H1 (cell line): ENCODE measurements at regions not wholly inside any gene's neighbourhood (a gene's known extent, or its start where the extent isn't known, plus 50 kb on each side); places are given as distances from the start of the nearest gene placed in this dataset.

ENCODE experiments used
- CTCF ChIA-PET: fragments of 300-600 bp; sonication (Branson Sonifier 250); formaldehyde crosslinking; loops from one replicate; lab custom pipeline; 2021; ENCODE audit not compliant: partially characterized antibody; lab: Charles Lee
- POLR2A ChIA-PET: fragments of 300-600 bp; sonication (Branson Sonifier 250); formaldehyde crosslinking; loops from one replicate; lab custom pipeline; 2021; ENCODE audit warnings: inconsistent platforms; ENCODE audit not compliant: partially characterized antibody; lab: Charles Lee
- DNase-seq, 2 experiments: peaks; one replicate each; pipeline versions ENCODE4 v3.0.0 to v3.0.0-alpha.2; 2010 to 2022; ENCODE audit warnings: low spot score in 2 of 2, low read depth in 1 of 2, mixed read lengths in 1 of 2
- FAIRE-seq: peaks from 2 replicates; lab custom pipeline; 2011; peaks lifted over from hg19 to GRCh38; lab: Jason Lieb, UNC
- H2AFZ ChIP-seq: 2 replicates; pipeline ENCODE4 v1.8.1; 2012; ENCODE audit warnings: low read length, inconsistent platforms
- H2AK5ac ChIP-seq: 2 replicates; pipeline ENCODE4 v1.6.1; 2013; ENCODE audit warnings: low read depth, low read length
- H2BK120ac ChIP-seq: replicated peaks from 2 replicates; pipeline ENCODE3; 2013; ENCODE audit warnings: low read depth, low read length, inconsistent platforms
- H2BK12ac ChIP-seq: 2 replicates; pipeline ENCODE4 v1.6.1; 2013; ENCODE audit warnings: low read depth, low read length
- H2BK15ac ChIP-seq: 2 replicates; pipeline ENCODE4 v1.6.1; 2013; ENCODE audit warnings: low read length
- H2BK20ac ChIP-seq: 2 replicates; pipeline ENCODE4 v1.6.1; 2013; ENCODE audit warnings: low read length
- H2BK5ac ChIP-seq: 2 replicates; pipeline ENCODE4 v1.6.1; 2013; ENCODE audit warnings: low read depth, low read length
- H3K14ac ChIP-seq: 2 replicates; pipeline ENCODE4 v1.6.1; 2013; ENCODE audit warnings: inconsistent platforms; ENCODE audit not compliant: insufficient read length
- H3K18ac ChIP-seq: 2 replicates; pipeline ENCODE4 v1.6.1; 2013; ENCODE audit warnings: low read length; ENCODE audit errors: extremely low read depth
- H3K23ac ChIP-seq: 2 replicates; pipeline ENCODE4 v1.6.1; 2013; ENCODE audit warnings: inconsistent platforms; ENCODE audit not compliant: insufficient read length
- H3K23me2 ChIP-seq: 2 replicates; pipeline ENCODE4 v1.6.1; 2013; ENCODE audit warnings: low read depth, low read length
- H3K27ac ChIP-seq: 2 replicates; pipeline ENCODE4 v1.6.1; 2011; ENCODE audit warnings: low read depth, low read length, inconsistent platforms
- H3K27me3 ChIP-seq, 4 experiments: replicated peaks in 1 of 4; 1 replicate in 1 of 4; 2 replicates in 3 of 4; pipeline versions ENCODE4 v1.6.1 to v1.8.1; 2011 to 2013; ENCODE audit warnings: low read length in 3 of 4, mild to moderate bottlenecking in 3 of 4, inconsistent platforms in 2 of 4, mixed read lengths in 2 of 4, moderate library complexity in 1 of 4; ENCODE audit not compliant: control insufficient read depth in 3 of 4, insufficient read depth in 3 of 4; ENCODE audit errors: extremely low read depth in 1 of 4
- H3K36me3 ChIP-seq, 4 experiments: 2 replicates each; pipeline versions ENCODE4 v1.6.1 to v1.8.1; 2011 to 2013; ENCODE audit warnings: mild to moderate bottlenecking in 4 of 4, low read length in 3 of 4, moderate library complexity in 2 of 4, control low read depth in 1 of 4, inconsistent platforms in 1 of 4; ENCODE audit not compliant: insufficient read depth in 4 of 4, control insufficient read depth in 2 of 4
- H3K4ac ChIP-seq: replicated peaks from 2 replicates; pipeline ENCODE3; 2013; ENCODE audit warnings: low read length, low read depth, mixed read lengths, inconsistent platforms; ENCODE audit not compliant: insufficient read length
- H3K4me1 ChIP-seq, 4 experiments: replicated peaks in 1 of 4; 1 replicate in 1 of 4; 2 replicates in 3 of 4; pipeline versions ENCODE4 v1.6.1 to v1.8.1; 2011 to 2013; ENCODE audit warnings: low read length in 3 of 4, inconsistent platforms in 2 of 4, mixed read lengths in 1 of 4; ENCODE audit not compliant: insufficient read depth in 4 of 4, control insufficient read depth in 3 of 4
- H3K4me2 ChIP-seq, 2 experiments: 2 replicates each; pipeline versions ENCODE4 v1.6.1 to v1.8.1; 2011 to 2013; ENCODE audit warnings: low read depth in 2 of 2, low read length in 2 of 2, control low read depth in 1 of 2, inconsistent platforms in 1 of 2, mild to moderate bottlenecking in 1 of 2; ENCODE audit not compliant: insufficient read depth in 1 of 2
- H3K4me3 ChIP-seq, 4 experiments: fragments of 200-600, 300-600 bp in 1 of 4; sonication (generic), shearing (Covaris generic), sonication (Bioruptor Twin) in 1 of 4; 2 replicates each; pipeline versions ENCODE4 v1.5.1 to v1.8.1; 2011 to 2016; ENCODE audit warnings: low read length in 4 of 4, low read depth in 3 of 4, control low read depth in 2 of 4, inconsistent platforms in 2 of 4, mild to moderate bottlenecking in 2 of 4, mixed read lengths in 1 of 4, moderate library complexity in 1 of 4; ENCODE audit not compliant: insufficient read depth in 2 of 4; ENCODE audit errors: extremely low read depth in 1 of 4
- H3K56ac ChIP-seq: replicated peaks from 2 replicates; pipeline ENCODE3; 2013; ENCODE audit warnings: low read depth, mild to moderate bottlenecking, mixed read lengths, low read length, inconsistent platforms; ENCODE audit not compliant: insufficient read length
- H3K79me1 ChIP-seq: 2 replicates; pipeline ENCODE4 v1.6.1; 2013; ENCODE audit warnings: low read depth, low read length, control low read depth
- H3K79me2 ChIP-seq, 2 experiments: 2 replicates each; pipeline versions ENCODE4 v1.6.1 to v1.8.1; 2012 to 2013; ENCODE audit warnings: low read length in 2 of 2, mild to moderate bottlenecking in 2 of 2, inconsistent platforms in 1 of 2; ENCODE audit not compliant: insufficient read depth in 2 of 2, control insufficient read depth in 1 of 2
- H3K9ac ChIP-seq, 4 experiments: replicated peaks in 1 of 4; 1 replicate in 1 of 4; 2 replicates in 3 of 4; pipeline versions ENCODE4 v1.6.1 to v1.8.1; 2011 to 2013; ENCODE audit warnings: low read depth in 3 of 4, low read length in 3 of 4, control low read depth in 2 of 4, mild to moderate bottlenecking in 2 of 4, moderate library complexity in 2 of 4, inconsistent platforms in 1 of 4; ENCODE audit errors: extremely low read depth in 1 of 4
- H3K9me3 ChIP-seq, 2 experiments: 2 replicates each; pipeline versions ENCODE4 v1.6.1 to v1.8.1; 2012 to 2013; ENCODE audit warnings: mild to moderate bottlenecking in 2 of 2, moderate library complexity in 2 of 2, control low read depth in 1 of 2, inconsistent platforms in 1 of 2, low read depth in 1 of 2, low read length in 1 of 2, mixed read lengths in 1 of 2; ENCODE audit not compliant: insufficient read depth in 2 of 2
- H4K20me1 ChIP-seq, 2 experiments: replicated peaks in 1 of 2; 2 replicates each; pipeline versions ENCODE3 to v1.8.1; 2011 to 2013; ENCODE audit warnings: inconsistent platforms in 2 of 2, low read length in 2 of 2, mild to moderate bottlenecking in 1 of 2; ENCODE audit not compliant: insufficient read depth in 2 of 2, control insufficient read depth in 1 of 2
- H4K5ac ChIP-seq: 2 replicates; pipeline ENCODE4 v1.6.1; 2013; ENCODE audit warnings: low read length, low read depth, mixed read lengths, inconsistent platforms; ENCODE audit not compliant: insufficient read length
- H4K8ac ChIP-seq: 2 replicates; pipeline ENCODE4 v1.8.0; 2013; ENCODE audit warnings: mild to moderate bottlenecking, moderate library complexity, low read length, inconsistent platforms; ENCODE audit not compliant: insufficient read depth; ENCODE audit errors: extremely low read depth
- H4K91ac ChIP-seq: replicated peaks from 2 replicates; pipeline ENCODE3; 2013; ENCODE audit warnings: low read length, mixed read lengths, inconsistent platforms; ENCODE audit not compliant: insufficient read length
- HDAC6 ChIP-seq: IDR thresholded peaks from one replicate; pipeline ENCODE4 v1.7.1; 2012; ENCODE audit warnings: low read depth, mild to moderate bottlenecking, inconsistent platforms, low read length, moderate library complexity
- RAD21 ChIP-seq, 2 experiments: IDR thresholded peaks in 1 of 2; conservative IDR thresholded peaks in 1 of 2; 2 replicates each; pipeline ENCODE4 v1.6.1; 2011; ENCODE audit warnings: low read depth in 2 of 2, low read length in 2 of 2, improper control_type of control experiment in 1 of 2, inconsistent platforms in 1 of 2, mild to moderate bottlenecking in 1 of 2, moderate library complexity in 1 of 2
- WGBS, 2 experiments: shearing (Covaris generic) in 1 of 2; methylation state at CpG; one replicate each; pipeline versions ENCODE4 v1.1.6 to v1.1.7; 2013 to 2015; ENCODE audit warnings: low lambda C conversion rate in 2 of 2, mixed read lengths in 2 of 2, inconsistent platforms in 1 of 2, low coverage in 1 of 2, missing lambda C conversion rate in 1 of 2; ENCODE audit not compliant: insufficient replicate concordance in 2 of 2, insufficient coverage in 1 of 2, insufficient read length in 1 of 2; ENCODE audit errors: extremely low coverage in 1 of 2, missing lambda C conversion rate in 1 of 2; 5-methylcytosine and 5-hydroxymethylcytosine counted together
- TF ChIP-seq, protein P1 (sequence below): IDR thresholded peaks from 2 replicates; pipeline ENCODE4 v1.6.1; 2012; ENCODE audit warnings: low read length, inconsistent platforms

DNA sequence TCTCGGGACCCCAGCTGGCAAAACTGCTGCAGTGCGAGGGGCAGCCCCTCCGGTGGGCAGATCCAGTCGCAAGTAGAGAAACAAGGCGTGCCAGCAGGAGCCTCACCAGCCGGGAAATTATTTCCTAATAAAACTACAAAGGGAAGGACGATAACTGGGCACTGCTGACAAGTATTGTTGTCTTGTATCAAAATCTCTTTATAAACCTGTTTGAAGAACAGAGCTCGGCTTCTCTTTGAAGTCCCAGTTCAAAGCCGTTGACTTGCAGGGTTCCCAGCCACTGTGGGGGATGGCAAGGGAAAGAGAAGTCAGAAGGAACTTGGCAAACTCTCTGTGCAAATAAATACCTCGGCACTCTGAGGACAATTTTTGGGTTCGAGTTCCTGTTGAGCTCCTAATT is 504.5 kb downstream of the CD83 start:
- Histone ChIP-seq H2AK5ac (no peak overlapping the region), H3K79me1 (no peaks in the 10 kb centered on the region), H4K5ac (no peak overlapping the region), H2BK15ac (no peak overlapping the region), H3K4me2 (no peak overlapping the region), H3K9ac (no peak overlapping the region), H3K4me1 (peaks cover 5 to 22% (median 15%) of the 10 kb centered on the region in 4 experiments), H2BK20ac (no peak overlapping the region), H4K8ac (no peak overlapping the region), H4K20me1 (no peaks in the 10 kb centered on the region), H3K27ac (no peak overlapping the region), H3K9me3 (no peaks in the 10 kb centered on the region), H3K79me2 (no peaks in the 10 kb centered on the region), H3K36me3 (no peaks in the 10 kb centered on the region), H3K18ac (no peak overlapping the region), H2AFZ (no peak overlapping the region), H3K14ac (no peak overlapping the region)
- no peak for DNase-seq
- POLR2A ChIA-PET: interaction anchor here (0.7 kb wide), 1 partner anchor 8 kb away, joined by 3 read pairs; no protein-coding TSS in a partner anchor
- TF ChIP-seq HDAC6 (no peak), RAD21 (IDR thresholded peaks at IDR 0.05 in 1 of 2, conservative IDR thresholded peaks at IDR 0.05 in 1 of 2; ENCODE audit: low read depth in 2 of 2, low read length in 2 of 2) (peak in 1 of 2 experiments; percentile 12; a peak in 1 of 4 replicates)
- TF ChIP-seq, protein P1, sequence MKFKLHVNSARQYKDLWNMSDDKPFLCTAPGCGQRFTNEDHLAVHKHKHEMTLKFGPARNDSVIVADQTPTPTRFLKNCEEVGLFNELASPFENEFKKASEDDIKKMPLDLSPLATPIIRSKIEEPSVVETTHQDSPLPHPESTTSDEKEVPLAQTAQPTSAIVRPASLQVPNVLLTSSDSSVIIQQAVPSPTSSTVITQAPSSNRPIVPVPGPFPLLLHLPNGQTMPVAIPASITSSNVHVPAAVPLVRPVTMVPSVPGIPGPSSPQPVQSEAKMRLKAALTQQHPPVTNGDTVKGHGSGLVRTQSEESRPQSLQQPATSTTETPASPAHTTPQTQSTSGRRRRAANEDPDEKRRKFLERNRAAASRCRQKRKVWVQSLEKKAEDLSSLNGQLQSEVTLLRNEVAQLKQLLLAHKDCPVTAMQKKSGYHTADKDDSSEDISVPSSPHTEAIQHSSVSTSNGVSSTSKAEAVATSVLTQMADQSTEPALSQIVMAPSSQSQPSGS: no peak
- TF ChIP-seq, all 59 proteins: peak for 1
- Histone ChIP-seq H3K56ac (no peak overlapping the region), H4K91ac (no peak overlapping the region), H2BK12ac (no peak overlapping the region), H3K23me2 (no peaks in the 10 kb centered on the region; the same call in 1 of the 2 replicates), H3K4ac (no peak overlapping the region), H2BK5ac (no peak overlapping the region), H3K4me3 (no peak overlapping the region), H3K27me3 (no peaks in the 10 kb centered on the region), H3K23ac (no peak overlapping the region), H2BK120ac (no peak overlapping the region)
- CTCF ChIA-PET: interaction anchor here (0.6 to 1.3 kb wide), 5 partner anchors 43 to 835 kb away, joined by 3 read pairs; no protein-coding TSS in a partner anchor
- 88% methylated on average over 11 of the region's 11 CpGs; no CpG with 5 or more reads in 1 of the 2 experiments for WGBS, 2 experiments
- FAIRE-seq: no peak
